NCI-H1105 treated with DMSO at 0.1 percent for 48 hours (cell line): ENCODE measurements at regions not wholly inside any gene's neighbourhood (a gene's known extent, or its start where the extent isn't known, plus 50 kb on each side); places are given as distances from the start of the nearest gene placed in this dataset.
A peak's percentile ranks its signal among the peaks of the same experiment; 100 is the strongest.
"Not testable (repeated sequence)": the region's sequence is repeated elsewhere in the genome, so short reads cannot be mapped to it uniquely, and the experiment has no call there.

Experiments
- DNase-seq: peaks from one replicate; lab custom pipeline; 2025; lab: John Stamatoyannopoulos, UW

DNA sequence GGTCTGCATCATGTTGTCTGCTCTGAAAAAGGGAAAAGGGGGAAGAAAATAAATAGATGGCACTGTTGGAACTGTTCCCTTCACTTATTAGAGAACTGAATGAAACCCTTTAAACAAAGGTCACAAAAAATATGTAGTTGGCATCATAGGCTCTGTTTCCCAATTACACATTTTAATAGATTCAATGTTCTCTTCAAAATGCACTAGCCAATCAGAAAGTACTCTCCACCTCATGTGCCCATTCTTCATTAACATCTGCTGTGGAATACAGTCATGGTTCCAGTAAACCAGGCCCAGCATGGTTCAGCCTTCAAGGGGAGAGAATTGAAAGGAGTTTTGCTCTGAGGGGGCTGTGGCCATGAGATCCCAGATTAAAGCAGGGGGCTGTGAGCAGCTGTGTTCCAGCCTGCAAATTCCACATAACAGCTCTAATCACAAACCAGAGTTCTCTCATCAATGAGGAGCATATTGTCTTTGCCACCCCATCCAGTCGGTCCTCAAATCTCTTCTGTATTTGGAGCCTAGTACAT lies 165.9 kb upstream of the CREB1 start:
- DNase-seq: no peak

DNA sequence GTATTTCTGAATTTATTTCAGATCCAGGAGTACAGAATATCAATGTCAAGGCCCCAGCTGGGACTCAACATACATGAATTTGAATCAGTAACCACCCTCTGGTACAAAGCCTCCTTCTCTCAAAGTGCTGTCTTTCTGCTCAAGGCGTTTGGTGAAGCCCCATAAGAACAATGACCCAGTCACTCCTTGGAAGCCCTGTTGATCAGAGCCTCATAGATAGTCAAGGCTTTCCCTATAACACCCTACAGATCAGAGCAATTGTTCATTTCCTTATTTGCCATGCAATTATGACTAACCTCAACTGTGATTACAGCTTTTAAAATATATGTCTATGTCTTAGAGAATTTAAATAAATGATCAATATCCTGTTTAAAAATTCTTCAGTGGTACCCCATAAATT lies 159.1 kb upstream of the CREB1 start:
- DNase-seq: no peak

DNA sequence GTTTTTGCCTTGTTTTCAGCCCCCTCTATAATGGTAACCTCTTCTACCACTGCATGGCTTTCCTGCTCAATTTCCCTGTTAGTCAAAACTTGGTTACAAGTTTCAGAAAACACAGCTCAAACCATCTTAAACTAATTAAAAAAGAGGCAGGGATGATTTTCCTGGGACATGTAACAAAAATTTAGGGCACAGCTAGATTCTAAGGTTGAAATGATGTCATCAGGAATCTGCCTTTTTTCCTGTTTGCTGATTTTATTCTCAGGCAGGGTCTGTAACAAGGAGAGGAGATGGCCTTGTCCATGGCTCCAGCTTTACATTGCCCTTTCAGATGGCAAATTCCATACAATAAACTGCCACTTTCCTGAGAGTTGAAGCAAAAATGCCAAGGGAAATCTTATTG lies 157.9 kb upstream of the CREB1 start:
- no peak for DNase-seq

DNA sequence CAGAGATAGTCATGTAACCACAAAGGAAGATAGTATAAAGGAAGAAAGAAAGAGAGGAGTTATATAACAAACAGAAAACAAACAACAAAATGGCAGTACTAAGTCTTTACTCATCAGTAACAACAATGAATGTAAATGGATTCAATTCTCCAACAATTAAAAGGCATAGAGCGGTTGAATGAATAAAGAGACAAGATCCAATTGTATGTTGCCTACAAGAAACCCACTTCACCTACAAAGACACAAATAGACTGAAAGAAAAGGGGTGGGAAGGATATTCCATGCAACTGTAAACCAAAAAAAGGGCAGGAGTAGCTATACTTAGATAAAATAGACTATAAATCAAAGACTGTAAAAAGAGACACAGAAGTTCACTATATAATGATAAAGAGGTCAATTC lies 157.3 kb upstream of the CREB1 start:
- no peak for DNase-seq

DNA sequence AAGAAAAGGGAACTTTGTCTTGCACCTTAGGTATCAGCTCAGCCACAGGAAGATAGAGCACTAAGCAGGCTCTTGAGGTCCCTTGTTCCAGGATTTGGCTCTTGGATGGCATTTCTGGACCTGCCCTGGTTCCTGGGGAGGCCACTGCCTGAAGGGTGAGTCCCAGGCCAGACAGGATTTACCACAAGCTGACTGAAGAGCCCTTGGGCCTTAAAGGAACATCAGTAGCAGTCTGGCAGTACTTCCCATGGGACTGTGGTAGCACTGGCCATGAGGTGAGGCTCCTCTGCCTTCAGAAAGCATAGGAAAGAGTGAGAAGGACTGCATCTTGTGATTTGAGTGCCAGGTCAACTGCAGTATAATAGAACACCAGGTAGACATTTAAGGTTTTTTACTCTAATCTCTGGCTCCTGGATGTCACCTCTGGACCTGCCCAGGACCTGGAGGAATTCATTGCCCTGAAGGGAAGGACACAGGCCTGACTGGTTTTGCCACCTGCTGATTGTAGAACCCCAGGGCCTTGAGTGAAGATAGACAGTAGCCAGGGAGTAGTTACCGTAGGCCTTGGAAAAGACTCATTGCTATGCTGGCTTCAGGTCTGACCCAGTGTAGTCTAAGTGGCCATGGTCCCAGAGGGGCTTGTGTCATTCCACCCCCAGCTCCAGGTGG lies 154.4 kb upstream of the CREB1 start:
- DNase-seq: no peak

DNA sequence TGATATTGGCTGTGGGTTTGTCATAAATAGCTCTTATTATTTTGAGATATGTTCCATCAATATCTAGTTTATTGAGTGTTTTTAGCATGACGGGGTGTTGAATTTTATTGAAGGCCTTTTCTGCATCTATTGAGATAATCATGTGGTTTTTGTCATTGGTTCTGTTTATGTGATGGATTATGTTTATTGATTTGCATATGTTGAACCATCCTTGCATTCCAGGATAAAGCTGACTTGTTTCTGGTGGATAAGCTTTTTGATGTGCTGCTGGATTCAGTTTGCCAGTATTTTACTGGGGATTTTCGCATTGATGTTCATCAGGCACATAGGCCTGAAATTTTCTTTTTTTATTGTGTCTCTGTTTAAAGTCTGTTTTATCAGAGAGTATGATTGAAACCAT lies 151.1 kb upstream of the CREB1 start:
- DNase-seq: not testable (repeated sequence)

DNA sequence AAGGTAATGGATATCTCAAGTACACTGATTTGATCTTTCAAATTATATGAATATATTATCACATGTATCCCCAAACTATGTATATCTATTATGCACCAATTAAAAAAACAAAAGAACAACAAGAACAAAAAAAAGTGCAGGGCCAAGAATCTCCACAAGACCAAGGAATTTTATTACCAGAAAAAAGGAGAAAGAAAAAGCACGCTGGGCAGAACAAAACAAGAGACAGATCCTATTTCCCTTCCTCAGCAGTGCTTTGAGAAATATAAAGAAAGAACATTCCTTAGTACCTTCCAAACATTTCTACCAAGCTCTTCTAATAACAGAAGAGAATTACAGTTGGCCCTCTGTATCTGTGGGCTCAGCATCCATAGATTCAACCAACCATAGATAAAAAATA lies 144.7 kb upstream of the CREB1 start:
- no peak for DNase-seq

DNA sequence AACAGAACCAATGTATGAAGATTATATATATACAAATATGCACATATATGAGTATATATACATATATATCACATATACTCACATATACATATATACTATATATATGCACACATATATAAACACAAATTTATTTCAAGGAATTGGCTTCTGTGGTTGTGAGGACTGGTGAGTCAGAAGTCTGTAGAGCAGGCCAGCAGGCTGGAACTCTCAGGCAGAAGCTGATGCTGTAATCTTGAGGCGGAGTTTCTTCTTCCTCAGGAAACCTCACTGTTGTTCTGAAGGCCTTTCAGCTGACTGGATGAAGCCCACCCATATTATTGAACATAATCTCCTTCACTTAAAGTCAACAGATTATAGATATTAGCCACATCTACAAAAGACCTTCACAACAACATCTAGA lies 143.9 kb upstream of the CREB1 start:
- no peak for DNase-seq

DNA sequence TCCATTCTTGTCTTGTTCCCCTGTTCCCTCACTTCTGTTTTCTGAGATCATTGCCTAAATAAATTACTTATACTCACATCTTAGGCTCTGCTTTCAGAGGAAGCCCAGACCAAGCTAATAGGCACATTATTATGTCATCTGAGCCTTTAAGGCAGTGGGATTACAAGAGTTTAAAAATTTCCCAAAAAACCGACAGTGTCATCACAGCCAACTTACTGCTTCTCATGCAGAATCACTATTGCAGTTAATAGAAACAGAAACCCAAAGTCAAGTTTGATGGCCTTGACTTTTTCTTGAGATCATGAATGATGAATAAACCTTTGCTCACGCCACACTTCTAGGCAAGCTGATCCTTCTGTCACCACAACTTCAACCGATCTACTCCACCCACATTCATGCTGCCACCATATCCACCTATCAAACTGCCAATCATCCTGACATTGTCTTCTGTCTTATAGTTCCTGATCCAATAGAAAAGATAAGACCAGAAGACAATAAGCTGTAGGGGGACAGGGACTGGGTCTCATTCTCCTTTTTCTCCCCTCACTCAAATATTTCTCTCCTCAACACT lies 142.7 kb upstream of the CREB1 start:
- no peak for DNase-seq

DNA sequence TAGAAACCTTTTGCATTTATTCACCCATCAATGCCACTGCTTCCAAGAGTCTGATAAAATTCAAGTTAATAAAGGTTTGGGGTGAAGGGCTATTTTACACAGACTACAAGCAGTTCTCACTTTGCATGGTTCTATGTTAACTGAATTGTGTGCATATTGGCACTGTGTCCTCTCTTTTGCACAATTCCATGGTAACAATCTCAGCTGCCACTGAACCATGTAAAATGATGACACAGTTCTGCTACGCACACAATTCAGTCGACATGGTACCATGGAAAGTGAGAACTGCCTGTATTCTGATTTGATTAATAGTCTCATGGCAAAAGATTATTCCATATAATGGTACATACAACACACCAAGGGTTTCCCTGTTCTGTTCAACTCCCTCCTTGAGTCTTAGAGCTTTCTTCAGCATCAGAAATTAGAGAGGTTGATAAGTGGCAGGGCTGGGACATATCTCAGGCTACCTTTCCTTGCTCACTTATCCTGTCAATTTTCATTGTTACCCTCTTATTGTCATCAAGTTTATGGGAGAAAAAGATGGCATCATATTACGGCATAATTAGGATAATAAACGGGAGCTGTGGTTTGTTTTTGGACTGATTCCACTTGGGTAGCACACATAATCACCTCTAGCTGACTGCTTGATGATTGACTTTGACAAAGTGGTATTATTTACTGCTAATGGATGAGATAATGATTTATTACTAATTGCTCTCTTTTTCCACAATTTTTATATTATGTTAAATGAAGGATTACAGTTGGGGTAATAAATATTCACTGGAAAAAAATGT lies 139.3 kb upstream of the CREB1 start:
- peak; percentile 97 for DNase-seq

DNA sequence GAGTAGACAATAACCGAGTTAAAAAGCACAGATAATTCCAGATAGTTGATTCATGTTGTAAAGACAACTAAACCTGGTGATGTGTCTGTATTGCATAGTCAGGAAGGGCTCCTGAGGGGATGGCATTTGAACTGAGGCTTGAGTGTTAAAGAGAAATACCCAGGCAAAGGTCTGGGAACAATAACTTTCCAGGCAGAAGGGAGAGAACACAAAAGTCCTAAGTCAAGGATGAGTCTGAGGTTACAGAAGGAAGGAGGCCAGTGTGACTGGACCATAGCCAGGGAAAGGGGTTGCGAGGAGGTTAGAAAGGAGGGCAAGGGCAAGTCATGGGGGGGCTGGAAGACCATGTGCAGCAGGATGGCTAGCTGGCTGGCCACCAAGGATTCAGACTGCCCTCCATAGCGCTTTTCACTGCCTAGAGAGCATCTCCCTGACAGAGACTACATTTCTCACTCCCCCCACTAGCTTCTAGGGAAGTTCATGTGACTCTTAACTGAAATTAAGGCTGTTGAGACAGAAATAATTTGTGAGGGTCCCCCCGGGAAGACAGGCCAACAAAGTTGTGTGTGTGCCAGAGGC lies 135.5 kb upstream of the CREB1 start:
- no peak for DNase-seq

DNA sequence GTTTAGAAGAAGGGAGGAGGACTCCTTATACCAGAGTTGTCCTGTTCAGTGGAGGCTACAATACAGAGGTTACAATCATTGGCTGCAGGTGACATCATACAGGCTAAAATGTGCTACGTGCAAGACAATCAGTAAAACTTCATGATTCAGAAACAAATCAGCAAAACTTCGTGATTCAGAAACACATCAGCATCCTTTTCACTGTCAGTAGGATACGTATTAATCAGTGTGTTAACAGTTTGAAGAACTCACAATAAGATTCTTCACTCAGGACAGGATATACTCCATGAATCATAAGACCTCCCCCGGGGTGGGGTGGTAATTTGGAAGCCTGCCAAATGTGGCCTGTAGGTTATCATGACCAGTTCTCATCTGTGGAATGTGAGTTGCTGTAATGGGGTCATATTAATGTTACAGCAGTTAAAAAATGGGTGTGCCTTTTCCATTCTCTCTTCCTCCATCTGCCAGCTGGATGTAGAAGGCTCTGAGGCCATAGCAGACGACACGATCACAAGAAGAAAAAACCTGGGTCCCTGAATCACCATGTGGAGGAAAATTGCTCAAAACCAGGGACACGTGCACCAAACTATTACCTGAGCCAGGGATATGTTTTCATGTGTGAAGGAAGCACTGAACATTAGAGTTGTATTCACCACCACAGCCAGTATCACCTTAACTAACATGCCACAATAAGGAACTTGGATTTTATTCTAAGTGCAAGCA lies 134.8 kb upstream of the CREB1 start:
- DNase-seq: no peak

DNA sequence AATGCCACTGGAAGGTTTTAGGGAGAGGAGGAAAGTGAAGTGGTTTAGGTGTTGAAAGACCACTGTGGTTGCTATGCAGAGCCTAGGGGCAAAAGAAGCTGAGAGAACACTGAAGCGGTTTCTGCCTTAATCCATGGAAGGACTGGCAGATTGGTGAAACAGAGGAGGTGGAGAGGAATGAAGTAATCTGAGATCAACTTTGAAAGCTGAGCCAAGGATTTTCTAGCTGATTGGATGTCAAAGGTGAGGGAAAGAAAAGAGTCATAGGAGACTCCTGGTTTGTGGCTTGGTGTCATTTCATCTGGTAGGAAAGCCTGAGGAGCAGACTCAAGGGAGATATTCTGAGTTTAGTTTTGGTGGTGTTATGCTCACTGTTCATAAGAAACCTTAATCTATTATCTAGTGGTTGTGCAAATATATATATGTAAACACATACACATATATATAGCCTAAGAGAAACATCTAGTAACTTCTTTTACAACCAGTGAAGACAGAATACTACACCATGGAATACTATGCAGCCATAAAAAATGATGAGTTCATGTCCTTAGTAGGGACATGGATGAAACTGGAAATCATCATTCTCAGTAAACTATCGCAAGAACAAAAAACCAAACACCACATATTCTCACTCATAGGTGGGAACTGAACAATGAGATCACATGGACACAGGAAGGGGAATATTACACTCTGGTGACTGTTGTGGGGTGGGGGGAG lies 134.1 kb upstream of the CREB1 start:
- no peak for DNase-seq

DNA sequence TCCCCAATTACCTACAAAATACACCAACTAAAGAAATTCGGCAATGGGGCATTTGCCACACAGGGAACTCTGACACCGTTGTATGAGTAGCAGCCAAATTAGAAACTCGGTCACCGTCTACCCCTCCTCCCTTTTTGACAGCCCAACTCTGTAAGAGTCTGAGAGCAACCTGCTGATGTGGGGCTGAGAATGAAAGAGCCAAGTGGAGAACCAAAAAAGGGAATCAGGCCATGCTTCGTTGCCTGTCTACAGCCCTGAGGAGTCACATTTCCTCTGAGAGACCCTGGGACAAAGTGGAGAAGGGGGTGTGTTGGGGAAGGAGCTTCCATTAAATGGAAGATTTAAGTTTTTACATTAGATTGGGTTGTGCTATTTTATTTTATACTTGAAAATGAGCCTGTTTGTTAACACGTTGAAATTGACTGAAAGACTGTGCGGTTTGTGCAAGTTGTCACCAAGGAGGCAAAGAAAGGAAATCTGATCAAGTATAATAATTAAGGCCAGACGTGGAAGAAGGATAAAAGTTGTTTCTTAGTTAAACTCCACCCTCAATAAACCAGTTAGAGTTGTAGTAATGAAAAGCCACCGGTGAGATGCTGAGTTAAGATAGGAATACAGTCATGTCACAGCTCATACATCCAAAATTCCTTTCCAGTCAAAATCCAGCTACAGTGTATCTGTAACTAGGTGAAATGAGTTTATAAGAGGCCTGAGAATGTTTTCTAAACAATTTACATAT lies 131.7 kb upstream of the CREB1 start:
- DNase-seq: no peak

DNA sequence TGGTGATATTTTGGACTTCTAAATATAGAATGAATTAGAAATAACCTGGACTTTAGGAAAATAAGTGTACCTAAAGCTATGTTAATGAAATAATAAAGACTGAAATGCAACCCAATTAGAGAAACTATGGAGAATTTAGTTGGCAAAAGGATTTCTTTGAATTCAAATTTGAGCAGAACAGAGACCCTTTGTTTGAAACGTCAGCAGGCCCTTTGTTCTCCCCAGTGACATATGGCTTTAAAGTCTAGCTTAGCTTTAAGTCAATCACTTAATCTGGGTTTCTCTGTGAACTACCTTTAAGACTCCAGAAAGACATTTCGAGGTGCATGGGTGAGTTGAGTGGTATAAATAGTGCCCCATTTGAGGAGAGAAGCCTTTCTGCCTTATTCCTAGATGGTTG lies 130.5 kb upstream of the CREB1 start:
- DNase-seq: no peak

DNA sequence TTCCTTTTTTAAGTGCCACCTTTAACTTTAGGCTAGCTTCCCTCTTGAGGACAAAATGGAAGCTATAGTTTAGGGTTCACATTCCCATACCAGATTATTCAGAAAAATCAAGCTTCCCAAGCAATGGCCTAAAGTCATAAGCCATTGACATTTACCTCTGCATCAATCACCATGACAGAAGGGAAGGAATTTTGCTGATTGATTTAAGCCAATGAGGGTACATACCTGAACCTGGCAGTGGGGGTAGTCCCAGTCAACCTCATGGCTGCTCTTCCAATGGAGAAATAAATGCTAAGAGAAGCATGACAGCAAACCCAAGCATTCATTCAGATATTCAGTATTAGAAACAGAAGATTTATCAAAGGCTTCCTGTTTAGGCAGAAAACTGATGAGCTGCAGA lies 128.4 kb upstream of the CREB1 start:
- DNase-seq: no peak

DNA sequence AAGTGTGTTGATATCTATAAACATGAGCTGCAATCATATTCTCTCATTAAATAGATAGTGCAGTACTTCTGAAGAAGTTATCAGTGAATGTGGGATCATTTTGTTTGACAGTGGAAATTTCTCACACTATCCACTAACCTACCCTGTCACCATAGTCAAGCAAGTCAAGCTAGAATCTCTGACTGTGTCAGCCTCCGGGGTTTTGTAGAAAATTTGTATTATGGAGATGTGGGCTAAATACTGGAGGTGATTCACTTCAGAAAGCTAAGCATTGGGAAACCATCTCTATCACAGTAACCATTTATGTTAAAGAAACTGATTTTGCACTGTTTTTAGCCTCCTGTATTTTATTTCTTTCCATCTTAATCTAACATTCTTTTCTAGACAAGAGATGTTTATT lies 126.6 kb upstream of the CREB1 start:
- no peak for DNase-seq

DNA sequence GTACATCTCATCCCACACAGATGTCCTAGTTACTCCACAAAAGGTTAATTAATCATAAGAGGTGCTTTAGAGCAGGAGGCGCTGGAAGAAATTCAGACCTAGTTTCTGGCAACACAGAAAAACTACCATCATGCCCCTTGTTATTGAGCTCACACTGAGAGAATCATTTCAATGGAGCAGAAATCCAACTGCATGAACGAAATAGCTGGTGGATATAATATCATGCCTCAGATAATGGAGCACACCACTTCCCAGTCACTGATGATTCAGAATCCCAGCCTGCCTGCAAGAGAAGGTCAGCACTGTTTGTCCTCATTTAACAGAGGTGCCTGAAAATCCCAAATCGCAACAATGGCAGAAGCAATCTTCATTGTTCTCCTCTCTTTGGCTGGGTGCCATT lies 125.8 kb upstream of the CREB1 start:
- no peak for DNase-seq

DNA sequence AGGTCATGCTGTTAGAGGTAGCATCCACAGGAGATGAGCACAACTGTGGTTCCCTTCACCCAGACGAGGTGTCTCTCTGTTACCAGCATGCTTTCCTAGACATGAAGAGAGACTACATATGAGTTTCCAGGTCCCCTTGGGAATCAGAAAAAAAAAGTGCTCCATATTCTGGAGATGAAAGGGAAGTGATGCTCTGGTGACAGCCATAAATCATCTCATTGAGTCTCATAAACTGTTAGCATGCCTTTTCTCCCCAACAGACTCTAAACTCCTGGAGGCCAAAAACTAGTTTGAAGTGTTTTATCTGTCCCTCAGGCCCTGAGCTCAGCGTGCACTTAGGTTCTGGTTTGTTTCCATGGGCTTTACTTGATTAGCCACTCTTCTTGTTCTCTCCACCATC lies 124.6 kb upstream of the CREB1 start:
- DNase-seq: peak; percentile 2

DNA sequence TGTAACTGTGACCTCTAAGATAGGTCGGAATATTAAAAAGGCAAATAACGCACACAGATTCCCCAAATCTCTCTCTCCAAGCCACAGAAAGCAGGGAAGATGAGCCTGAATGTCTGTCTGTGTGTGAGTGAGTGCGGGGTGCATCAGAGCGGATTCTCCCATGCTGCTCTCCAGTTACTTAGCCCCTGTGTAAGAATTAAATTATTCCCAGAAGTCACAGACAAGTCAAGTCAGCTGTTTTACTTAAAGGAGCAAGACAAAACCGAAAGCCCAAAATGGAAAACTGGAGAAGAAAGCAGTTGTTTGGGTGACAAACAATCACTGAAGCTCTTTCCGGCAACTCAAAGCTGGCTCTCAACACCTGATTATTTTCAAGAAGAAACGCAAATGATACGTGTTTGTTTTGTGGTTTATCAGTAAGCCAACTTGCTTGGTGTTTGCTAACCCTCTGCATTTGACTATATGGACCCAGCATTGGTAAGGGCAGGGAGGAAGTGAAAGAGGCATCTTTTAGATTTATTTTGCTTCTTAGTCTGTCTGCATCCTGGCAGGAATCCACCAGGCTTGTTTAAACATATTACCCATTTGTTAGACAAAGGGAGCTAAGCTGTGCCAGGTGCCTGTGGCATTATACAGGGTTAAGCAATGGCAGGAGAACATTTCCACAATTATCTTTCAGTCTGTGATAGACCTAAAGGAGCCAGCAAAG lies 121.5 kb upstream of the CREB1 start:
- DNase-seq: peak; percentile 98
